ENCODE measurements at regions not wholly inside any gene's neighbourhood (a gene's known extent, or its start where the extent isn't known, plus 50 kb on each side); places are given as distances from the start of the nearest gene placed in this dataset.
"Not testable (repeated sequence)": the region's sequence is repeated elsewhere in the genome, so short reads cannot be mapped to it uniquely, and the experiment has no call there.

DNA sequence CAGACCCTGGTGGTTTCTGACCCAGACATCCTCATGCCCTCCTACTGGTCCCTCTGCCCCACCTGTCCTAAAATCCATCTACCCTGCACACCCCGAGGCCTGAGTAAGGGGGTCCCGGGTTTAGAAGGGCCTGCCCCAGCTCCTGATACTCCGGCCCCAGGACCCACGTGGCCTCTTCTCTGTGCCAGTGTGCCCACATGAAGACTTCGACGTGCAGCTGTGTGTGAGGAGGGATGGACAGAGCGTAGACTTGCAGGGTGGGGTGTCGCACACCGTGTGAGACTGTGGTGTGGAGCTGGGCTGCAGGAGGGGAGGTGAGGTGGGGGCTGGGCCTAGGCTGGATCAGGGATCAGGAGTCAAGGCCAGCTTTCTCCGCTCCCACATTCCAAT lies 461.1 kb downstream of the PTPRU start:
- no peak for ATAC-seq
- DNase-seq (ENCODE audit: low spot score) = no peak
- intact Hi-C loops (cut with DNase I) = no loop called here

DNA sequence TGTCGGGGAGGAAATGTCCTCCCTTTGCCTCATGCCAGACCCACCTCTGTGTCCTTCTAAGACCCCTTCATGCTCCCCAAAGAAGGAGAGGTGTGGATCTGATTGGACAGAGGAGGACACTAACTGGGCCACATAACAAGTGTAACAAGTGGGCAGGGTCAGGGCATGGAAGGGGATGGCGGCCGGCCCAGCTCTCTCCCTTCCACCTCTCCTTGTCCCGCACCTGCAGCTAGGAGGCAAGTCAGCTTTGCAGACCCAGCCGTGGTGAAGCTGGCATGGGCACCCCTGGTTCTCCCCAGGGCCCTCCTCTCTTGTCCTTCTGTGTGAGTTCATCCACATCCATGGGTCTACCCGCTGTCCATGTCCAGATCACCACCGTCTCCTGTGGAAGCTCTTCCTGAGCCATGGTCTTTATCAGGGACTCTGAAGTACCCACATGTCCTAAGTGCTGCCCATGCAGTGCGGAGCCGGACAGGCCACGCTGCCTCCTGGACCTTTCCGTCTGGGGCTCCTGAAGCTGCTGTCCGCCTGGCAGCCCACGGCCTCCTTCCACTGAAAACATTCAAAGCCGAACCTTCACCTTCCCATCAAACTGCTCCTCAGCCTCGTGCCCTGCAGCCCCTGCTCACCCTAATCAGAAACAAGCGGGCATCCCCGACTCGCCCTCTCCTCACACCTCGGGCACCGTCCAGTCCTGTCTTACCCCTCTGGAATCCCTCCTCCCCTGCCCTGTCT lies 460.5 kb downstream of the PTPRU start:
- intact Hi-C loops (cut with DNase I) = no loop called here
- no peak for DNase-seq (ENCODE audit: low spot score)
- ATAC-seq = no peak

DNA sequence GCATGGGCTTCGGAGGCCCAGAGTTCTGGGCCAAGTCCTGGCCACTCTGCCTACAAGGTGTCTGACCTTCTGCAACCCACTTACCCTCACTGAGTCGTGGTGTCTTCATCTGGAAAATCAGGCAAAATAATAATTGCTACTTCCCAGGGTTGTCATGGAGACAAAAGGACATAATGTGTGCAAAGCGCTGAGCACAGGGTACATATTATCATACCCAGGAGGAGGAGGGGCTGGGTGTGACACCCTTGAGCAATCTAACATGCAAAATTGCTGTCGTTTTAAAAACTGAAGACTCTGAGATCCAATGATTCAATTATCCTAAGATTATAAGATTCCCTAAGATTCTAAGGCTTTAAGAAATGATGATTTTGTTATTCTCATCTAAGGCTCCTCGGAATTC lies 459.5 kb downstream of the PTPRU start:
- ATAC-seq = no peak
- intact Hi-C loops (cut with DNase I) = no loop called here
- no peak for DNase-seq (ENCODE audit: low spot score)

DNA sequence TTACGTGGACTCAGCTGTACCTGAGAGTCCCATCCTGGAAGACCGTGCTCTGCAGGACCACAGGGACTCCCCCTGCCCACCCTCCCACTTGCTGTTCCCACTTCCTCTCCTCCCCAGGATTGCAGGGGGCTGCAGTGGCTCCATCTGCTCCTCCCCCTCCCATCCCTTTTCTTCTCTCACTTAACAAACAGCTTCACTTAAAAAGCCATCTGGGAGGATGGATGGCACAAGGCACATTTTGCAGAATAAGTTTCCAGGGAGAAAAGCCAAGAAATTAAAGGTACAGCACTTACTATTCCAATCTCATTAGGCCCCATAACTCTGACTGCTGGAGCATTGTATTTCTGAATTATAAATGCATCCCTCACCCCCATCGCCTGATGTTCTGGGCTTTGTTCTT lies 458.7 kb downstream of the PTPRU start:
- ATAC-seq = no peak
- DNase-seq (ENCODE audit: low spot score) = no peak
- intact Hi-C loops (cut with DNase I) = no loop called here

DNA sequence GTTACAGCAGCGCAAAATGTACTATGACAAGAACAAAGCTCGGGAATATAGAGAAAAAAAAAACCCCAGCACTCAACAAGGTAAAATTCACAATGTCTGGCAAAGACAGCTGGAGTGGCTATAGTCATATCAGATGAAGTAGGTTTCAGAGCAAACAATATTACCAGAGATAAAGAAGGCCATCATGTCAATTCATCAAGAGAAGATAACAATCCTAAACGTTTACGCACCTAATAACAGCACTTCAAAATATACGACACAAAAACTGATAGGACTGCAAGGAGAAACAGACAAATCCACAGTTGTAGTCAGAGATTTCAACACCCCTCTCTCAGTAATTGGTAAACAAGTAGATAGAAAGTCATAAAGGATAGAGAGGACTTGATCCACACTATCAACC lies 455.2 kb downstream of the PTPRU start:
- DNase-seq (ENCODE audit: low spot score) (no peak), ATAC-seq (no peak)
- intact Hi-C loops (cut with DNase I) = no loop called here

DNA sequence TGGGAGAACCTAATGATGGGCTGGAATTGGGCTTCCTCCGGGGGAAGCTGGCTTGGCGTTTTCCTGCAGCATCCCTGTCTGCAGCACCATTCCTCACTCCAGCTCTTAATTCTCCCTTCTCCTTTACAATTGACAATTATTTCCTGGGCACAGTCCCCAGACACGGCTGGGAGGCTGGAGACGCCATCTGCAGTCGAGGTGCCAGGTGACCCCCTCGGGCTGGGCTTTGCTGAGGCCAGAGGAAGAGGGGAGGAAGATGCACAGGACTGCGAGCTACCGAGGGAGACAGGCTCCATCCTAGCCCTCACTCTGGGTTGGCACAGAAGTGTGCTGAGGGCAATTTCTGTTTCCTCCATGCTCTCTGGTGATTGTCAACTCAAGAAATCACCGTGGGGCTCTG lies 453.8 kb downstream of the PTPRU start:
- DNase-seq (ENCODE audit: low spot score) (peak; percentile 10), ATAC-seq (no peak)
- intact Hi-C loops (cut with DNase I) = no loop called here

DNA sequence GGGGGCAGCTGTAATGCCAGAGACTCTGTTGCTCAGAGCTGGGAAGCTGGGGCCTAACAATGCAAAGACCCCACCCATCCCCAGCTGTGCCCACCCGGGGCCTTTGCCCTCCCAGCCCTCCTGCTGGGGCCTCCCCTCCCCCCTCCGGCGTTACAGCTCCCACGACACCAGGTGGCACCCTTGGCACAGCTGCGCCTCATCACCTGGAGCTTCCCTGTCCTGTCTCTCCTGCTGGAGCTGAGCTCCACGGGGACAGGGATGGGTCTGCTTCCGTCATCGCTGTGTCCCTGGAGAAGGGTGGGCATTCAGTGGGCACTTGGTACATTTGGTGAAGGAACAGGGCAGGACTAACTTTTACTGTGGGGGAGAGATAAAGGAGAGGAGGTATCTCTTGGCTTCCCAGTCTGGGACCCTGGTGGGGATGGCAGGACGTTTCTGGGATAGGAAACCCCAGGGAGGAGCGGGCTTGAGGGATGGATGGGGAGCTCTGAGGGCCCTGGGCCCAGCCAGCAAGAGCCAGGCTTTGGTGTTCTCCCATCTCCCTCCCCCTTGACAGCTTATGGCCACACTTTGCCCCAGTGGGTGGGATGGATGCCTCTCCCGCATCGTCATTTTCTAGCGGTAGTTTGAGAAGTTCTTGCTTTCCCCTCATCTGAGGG lies 453.2 kb downstream of the PTPRU start:
- intact Hi-C loops (cut with DNase I) = no loop called here
- DNase-seq (ENCODE audit: low spot score) (peak; percentile 31), ATAC-seq (no peak)

DNA sequence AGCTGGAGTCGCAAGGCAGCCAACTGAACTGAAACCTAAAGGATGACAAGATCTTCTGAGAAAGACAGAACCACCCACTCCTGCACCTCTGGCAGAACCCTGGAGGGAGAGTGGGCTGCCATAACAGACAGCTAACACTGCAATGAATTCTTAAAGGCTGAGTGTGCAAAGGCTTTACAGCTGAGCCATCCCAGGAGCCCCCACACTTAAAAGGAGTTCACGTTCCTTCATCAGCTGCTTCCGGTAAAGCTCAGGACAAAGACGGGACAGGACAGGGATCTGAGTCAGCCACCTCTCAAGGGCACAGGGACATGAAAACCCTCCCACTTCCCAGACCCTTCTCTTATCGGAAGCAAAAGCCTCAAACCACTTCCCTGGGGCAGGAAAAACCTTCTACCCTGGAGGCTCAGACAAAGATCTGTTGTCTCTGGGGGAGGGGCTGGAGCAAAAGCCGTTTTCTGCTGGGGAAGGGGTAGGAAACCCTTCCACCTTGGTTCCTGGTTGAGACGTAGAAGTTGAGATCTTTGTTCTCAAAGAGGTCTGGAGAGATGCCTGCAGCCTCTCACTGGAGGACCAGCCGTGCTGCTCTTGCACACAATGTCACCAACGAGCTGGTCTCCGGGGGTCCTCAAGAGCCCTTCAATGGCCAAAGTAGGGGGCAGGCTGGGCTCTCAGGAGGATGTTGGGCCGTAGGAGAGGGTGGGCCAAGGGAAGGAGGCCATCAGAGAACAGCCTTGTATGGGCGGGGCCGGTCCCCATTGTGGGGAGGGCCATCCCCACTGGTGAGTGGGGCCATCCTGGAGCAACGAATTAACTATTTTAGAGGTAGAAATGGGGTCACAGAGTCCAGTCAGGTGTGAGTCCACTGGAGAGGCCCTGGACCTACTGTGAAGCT lies 452.4 kb downstream of the PTPRU start:
- intact Hi-C loops (cut with DNase I) = no loop called here
- ATAC-seq = no peak
- DNase-seq (ENCODE audit: low spot score) = peak; percentile 30

DNA sequence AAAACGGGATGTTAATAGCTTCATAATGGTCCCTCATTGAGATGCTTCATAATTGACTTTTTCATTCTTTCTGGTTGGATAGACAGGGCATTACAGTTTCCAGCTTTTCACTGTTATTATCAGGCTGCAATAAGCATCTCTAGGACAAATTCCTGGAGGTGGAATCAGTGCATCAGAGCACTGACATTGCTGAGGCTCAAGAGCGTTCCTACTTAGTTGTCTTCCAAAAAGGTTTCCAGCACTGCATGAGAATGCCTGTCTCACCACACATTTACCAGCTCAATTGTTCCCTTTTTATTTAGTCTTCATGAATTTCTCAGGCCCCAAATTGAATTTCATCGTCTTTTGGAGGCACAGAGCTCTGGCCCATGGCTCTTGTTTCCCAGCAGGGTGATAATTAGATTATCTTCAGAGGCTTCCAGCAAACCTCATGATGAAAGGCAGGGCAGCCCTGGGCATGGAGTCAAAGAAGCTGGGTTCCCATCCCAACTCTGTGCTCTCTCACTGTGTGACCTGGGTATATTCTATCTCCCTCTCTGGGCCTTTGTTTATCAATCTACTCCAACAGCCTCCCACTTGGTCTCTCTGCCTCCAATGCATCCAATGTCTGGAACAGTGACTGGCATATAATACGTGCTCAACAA lies 451.4 kb downstream of the PTPRU start:
- ATAC-seq (no peak), DNase-seq (ENCODE audit: low spot score) (no peak)
- intact Hi-C loops (cut with DNase I) = no loop called here

DNA sequence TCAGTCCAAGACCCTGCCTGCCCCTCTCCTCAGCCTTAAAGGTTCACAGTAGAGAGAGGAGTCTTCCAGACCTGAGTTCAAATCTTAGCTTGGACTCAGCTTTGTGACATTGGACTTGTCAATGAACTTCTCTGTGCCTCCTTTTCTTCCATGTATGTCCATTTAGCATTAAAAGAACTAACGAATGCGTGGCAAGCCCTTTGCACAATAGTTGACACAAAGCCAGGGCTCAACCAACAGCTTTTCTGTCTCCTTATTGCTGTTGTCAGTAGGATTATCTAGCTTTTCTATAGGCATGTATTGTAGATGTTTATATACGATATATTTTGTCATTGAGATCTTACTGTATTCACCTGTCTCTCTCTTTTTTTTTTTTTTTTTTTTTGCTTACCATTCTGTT lies 450.8 kb downstream of the PTPRU start:
- DNase-seq (ENCODE audit: low spot score) = no peak
- no peak for ATAC-seq
- intact Hi-C loops (cut with DNase I) = no loop called here

DNA sequence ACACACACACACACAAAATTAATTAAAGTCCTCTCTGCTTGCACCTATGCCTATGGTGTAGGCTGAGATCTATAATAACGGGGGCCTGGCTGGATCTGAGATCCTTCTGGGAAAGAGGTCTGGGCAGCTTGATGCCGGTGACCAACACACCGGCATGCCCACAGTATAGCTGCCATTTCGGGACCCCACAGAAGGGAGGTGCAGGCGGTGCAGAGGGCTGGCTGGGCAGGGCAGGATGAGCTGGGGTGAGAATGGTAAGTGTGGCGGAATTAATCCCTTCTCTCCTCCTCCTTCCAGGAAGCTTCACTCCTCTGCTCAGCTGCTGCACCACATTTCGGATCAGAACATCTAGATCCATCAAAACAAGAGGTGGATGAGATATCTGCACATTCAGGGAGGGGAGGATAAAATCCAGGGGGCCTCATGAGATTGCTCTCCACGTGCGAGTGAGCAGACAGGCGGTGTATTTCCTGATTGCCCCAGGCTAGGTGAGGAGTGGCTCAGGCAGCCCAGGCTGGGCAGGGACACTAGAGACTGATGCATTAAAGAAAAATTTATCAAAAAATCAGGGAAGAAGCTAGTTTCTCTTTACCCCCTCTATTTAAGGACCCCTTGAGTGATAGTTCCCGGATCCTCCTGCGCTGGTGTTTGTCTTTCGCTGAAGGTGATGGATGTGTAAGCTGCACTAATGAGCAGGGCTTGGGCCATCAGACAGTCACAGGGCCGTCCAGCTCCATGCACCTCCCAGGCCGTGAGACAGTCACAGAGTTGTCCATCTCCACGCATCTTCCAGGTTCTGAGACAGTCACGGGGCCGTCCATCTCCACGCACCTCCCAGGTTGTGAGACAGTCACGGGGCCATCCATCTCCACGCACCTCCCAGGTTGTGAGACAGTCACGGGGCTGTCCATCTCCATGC lies 449.9 kb downstream of the PTPRU start:
- intact Hi-C loops (cut with DNase I) = no loop called here
- DNase-seq (ENCODE audit: low spot score) (peak; percentile 36), ATAC-seq (no peak)

DNA sequence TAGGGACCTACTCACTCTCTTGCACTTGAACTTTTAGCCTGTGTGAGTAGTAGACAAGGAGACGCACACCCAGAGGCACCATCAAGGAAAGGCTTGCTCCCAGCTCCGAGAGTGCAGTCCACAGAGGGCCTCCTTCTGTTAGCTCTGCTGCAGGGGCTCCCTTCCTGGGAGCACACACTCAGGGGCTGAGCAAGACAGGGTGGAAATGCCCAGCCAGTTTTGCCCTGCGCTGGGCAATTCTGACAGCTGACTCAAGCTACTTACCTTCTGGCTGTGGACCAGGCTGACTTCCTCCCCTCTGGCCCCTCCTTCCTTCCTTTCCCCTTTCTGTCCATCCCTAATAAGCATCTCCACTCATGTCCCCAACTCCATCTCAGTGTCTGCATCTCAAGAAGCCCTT lies 449.1 kb downstream of the PTPRU start:
- intact Hi-C loops (cut with DNase I) = no loop called here
- DNase-seq (ENCODE audit: low spot score) (peak; percentile 27), ATAC-seq (no peak)

DNA sequence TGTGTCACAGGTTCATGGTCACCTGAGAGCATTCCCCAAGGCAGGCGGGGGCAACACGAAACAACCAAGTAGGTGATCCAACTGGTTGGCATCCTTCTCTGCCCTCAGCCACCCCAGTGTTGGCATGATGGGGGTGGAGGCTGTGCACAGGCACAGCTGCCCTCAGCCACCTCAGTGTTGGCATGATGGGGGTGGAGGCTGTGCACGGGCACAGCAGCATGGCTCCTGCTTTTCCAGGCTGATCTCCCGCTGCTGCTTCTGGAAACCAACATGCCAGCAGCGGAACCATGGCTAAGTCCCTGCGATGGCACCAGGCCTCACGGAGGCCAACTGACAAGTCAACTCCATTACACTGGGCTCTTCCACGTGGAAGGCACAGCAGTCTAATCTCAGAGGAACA lies 447.8 kb downstream of the PTPRU start:
- ATAC-seq (no peak), DNase-seq (ENCODE audit: low spot score) (peak; percentile 21)
- intact Hi-C loops (cut with DNase I) = no loop called here

DNA sequence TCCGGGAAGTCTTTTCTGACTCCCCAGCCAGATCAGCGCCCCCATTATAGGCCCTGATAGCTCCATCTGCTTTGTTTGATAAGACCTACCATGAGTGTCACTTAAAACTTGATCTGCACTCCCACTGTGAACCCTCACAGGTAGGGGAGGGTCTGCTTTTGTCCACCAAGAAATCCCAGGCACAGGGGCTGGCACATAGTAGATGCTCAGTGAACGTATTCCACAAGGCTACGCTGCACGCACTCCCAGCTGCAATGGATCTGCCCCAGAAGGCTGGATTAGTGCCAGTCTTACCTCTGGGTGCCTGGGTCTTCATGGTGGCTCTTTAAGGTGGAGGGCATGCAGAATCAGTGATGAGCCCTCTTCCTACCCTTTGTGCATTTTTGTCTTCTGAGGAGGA lies 447.1 kb downstream of the PTPRU start:
- DNase-seq (ENCODE audit: low spot score) (peak; percentile 18), ATAC-seq (no peak)
- intact Hi-C loops (cut with DNase I) = no loop called here

DNA sequence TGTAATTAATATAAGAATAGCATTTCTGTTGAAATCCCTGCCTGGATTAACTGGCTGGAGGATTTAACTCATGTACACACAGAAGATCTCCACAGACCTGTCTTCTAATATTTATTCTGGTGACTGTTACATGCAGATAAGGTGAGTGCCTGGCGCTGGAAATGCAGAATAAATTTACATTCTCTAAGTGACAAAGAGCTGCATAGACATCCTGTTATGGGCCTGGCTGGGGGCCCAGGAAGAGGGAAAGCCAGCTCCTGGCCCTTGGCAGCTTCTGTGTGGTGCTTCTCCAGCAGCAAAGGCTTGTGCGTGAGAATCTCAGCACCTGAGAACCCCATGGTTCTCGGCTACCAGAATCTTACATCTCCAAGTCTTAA lies 446.6 kb downstream of the PTPRU start:
- DNase-seq (ENCODE audit: low spot score) (peak; percentile 31), ATAC-seq (no peak)
- intact Hi-C loops (cut with DNase I) = no loop called here

DNA sequence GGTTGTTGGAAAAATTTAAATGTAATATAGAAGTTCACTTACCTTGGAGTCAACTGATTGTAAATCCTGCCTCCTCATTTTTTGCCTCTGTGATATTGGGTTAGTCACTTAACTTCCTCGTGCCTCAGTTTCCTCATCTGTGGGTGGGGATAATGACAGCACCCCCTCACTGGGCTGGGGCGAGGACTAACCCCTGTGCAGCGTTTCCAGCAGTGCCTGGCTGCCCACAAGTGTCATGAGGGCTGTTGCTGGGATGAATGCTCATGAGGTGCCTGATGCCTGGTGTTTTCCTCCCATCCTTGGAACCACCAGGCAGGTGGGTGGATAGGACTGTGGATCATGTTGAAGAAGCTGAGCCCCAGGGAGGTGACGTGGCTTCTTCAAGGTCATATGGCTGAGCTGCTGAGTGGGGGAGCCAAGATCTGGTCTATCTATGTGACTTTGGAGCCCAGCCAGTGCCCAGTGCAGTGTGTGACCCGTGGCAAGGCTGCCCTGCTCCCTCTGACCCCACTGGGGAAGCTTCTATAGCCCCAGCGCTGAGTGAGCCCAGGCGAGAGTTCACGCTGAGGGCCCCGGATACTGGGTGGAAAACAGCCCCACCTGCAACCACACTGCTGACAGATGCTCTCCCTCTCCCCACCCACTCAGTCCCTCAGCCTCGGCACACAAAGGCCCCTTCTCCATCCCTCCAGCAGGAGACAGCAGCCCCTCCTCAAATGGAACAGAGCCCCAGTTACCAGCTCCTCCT lies 446.0 kb downstream of the PTPRU start:
- ATAC-seq = no peak
- DNase-seq (ENCODE audit: low spot score) = peak; percentile 38
- intact Hi-C loops (cut with DNase I) = no loop called here

DNA sequence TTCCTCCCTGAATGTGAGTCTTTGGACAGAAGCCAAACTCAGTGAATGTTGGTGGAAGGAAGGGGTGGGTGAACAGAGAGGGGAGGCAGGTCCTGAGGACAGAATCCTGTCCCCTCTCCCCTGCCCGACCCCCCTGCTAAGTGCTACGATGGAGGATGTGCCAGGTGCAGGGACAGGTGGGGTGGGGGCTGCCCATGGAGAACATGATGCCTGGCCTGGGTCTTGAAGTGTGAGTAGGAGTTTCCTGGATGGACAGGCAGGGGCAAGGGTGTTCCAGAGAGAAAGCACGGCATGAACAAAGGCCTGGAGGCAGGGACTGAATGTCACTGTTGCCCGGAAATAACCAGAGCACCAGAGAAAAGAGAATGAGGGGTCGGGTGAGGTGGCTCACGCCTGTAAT lies 445.1 kb downstream of the PTPRU start:
- ATAC-seq; intact Hi-C loops (cut with DNase I): not testable (repeated sequence)
- peak; percentile 6 for DNase-seq (ENCODE audit: low spot score)

All from sciatic nerve (tissue), 2 donors.